Myocyte (in vitro differentiated cells): ENCODE measurements at regions not wholly inside any gene's neighbourhood (a gene's known extent, or its start where the extent isn't known, plus 50 kb on each side); places are given as distances from the start of the nearest gene placed in this dataset.
"Not testable (repeated sequence)": the region's sequence is repeated elsewhere in the genome, so short reads cannot be mapped to it uniquely, and the experiment has no call there.

Experiments
- DNase-seq: peaks from one replicate; pipeline ENCODE4 v3.0.0-alpha.2; 2012; ENCODE audit warnings: low read depth

DNA sequence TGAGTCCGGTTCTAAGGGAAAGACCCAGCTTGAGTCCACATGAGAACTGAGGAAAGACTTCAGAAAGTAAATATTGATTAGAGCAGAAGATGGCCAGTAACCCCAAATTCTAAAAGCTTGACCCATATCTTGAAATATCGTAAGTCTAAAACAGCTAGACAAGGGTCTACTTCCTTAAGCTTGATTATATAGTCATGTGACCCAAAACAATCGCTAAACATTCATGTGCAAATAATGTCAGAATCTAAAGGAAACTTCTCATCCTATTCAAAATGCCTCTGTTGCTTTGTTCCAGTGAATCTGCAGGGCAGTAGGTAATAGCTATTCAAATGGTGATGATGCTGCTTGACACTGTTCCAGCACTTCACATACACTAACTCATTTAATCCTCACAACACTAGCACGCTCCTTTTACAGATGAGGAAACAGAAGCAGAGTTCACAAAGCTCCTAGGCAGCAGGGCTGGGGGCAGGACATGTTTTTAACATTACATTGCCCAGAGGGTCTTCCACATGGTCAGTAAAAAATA is 52.6 kb downstream of the TCF20 start:
- no peak for DNase-seq

DNA sequence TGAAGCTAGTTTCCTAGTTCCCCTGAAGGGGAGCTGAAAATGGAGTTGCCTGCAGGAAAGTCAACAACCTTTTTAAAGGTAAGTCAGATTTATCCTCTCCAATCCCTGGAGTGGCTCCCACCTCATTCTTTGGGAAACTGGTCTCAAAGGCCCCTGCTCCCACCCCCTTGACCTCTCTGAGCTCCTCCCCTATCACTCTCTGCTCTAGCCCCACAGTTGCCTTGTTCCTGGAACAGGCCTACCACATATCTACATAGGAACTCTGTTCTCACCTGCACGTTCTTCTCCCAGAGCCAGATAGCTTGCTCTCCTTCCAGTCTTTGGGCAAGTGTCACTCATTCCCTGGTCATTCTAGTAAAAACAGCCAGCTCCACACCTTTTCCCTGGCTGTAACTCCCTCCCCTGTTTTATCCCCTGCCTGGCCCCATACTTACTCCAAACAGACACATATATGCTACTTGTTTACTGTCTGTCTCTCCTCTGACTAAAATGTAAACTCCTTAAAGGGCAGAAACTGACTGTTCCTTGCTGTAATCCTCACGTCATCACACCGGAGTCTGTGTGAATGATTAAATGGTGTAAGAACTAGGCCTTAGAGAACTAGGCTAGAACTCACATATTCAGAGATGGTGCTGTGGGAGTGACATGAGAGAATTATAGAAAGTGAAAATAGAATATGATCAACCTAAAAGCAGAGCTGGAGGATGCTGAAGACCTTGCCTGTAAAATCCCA is 53.3 kb downstream of the TCF20 start:
- DNase-seq, result no peak

DNA sequence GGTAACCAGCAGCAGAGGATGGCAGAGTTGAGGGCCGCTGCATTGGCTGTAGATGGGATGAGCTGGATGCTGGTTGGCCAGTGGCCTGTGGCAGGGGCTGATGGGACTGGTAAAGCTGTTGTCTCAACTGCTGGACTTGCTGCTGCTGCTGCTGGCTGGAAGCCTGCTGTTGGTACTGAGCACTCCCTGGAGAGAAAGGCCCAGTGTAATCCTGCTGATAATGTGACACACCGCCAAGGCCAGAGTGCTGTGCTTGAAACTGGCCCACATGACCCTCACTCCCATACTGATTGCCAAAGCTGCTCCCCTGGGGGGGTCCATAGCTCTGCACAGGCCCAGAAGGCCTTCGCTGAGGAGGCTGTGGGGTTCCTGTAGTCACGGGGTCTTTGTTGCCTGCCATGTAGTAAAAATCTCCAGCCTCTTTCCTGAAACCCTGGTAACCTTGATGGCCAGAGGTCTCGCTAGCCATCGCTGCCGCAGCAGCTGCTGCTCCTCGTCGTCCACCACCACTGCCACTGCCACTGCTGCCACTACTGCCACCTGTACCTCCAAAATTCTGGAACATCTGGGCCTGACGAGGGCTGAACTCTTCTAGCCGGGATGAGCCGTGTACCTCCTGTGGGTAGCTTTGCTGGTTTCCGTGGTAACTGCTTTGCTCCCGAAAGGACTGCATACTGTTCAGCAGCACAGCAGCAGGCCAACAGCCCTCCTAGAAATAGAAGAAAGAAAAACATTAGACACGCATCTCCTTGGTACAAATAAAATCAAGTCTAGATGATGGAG is 55.6 kb downstream of the TCF20 start:
- DNase-seq, result no peak

DNA sequence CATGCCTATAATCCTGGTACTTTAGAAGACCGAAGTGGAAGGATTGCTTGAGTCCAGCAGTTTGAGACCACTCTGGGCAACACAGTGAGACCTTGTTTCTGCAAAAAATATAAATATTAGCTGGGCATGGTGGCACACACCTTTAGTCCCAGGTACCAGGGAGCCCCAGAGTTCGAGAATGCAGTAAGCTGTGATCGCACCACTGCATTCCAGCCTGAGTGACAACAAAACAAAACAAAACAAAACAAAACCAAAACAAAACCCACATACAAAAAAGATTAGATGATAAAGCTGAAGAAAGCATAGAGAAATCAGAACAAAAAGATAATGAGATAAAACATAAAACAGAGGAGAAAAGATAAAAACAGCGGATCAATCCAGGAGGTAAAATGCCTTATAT is 62.1 kb downstream of the TCF20 start:
- DNase-seq, result no peak

DNA sequence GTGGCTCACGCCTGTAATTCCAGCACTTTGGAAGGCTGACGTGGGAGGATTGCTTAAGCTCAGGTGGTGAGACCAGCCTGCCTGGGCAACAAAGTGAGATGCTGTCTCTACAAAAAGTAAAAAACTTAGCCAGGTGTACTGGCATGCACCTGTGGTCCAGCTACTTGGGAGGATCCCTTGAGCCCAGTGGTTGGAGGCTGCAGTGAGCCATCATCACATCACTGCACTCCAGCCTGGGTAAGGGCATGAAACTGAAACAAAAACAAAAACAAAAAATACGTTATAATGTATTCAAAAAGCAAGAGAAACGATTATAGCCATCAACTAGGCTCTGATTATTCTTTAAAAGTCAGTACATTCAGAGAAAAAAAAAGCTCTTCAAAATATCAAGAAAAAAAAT is 62.5 kb downstream of the TCF20 start:
- DNase-seq, result no peak

DNA sequence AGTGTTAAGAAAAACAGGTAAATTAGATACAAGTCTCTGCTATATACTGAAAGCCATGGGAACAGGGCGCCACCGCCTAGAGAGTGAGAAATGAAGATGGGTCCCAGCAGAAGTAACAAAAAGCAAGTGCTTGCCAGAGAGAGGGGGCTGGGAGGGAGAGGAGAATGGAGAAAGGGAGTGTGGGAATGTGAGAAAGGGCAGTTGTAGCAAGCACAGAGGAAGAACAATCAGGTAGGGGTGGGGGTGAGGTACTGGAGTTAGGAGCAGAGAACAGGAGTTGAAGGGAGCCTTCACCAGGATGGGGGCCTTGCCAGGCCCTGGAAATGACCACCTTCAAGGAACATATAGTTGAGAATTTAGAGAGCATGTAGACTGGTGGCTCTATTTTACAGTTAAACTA is 66.8 kb downstream of the TCF20 start:
- DNase-seq, result no peak

DNA sequence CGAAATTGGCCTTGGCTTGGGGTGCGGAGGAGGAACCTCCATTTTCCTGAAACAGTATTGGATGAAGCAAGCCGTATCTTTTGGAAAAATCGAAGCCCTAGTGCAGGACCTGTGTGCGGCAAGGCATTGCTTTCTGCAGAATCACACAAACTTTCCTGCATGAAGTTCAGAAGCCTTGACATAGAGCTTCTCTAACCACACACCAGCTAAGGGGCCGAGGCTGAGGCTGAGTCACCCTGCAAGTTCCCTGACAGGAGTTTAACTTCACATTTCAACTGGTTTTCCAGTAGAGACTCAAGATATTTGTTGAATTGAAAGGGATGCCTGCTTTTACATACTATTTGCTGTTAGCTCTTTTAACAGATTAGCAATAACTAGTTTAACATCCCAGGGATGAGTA is 67.8 kb downstream of the TCF20 start:
- DNase-seq, result peak; percentile 30

DNA sequence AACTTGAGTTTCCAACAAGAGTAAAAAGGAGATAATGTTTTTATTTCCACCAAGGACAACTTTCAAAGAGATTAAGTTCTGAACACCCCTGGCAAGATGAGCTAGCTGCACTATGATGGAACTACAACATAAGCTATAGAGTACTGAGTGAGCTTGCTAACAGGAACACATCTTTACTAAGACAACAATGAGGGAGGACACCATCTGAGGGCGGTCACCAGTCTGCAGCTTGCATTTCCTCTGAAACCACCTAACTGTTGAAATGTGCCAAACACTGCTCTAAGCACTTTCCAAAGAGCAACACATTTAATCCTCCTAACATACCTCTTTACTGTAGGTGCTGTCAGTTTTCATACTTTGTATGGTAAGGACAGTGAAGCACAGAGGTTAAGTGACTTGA is 68.4 kb downstream of the TCF20 start:
- no peak for DNase-seq

DNA sequence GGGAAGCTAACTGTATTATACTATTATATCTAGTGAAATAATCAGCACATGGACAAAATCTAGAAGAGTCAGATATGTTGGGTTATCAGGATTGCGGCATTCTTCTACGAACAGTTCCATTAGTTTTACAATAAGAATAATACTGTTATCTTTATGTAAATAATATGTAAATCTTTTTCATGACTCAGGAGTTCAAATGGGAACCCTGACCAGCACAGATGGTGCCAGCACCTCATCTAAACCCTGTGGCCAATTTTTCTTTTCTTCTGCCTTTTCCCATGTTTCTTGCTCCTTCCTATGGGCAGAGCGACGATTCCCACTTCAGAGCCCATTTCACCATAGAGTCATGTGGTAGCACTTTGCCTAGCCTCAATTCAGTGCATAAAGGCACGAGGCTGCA is 68.4 kb upstream of the CYP2D6 start:
- DNase-seq, result no peak

DNA sequence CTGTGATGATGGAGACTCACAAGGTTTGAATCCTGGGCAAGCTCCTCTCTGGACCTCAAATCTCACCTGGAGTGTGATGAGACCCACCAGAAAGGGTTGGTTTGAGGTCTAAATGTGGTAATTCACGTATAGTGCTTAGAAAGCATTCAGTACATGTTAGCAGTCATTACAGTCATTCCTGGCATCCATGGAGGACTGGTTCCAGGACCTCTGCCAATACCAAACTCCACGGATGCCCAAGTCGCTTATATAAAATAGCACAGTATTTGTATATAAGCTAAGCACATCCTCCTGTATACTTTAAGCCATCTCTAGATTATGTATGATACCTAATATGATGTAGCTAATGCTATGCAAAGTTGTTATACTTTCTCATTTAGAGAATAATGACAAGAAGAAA is 67.6 kb upstream of the CYP2D6 start:
- no peak for DNase-seq

DNA sequence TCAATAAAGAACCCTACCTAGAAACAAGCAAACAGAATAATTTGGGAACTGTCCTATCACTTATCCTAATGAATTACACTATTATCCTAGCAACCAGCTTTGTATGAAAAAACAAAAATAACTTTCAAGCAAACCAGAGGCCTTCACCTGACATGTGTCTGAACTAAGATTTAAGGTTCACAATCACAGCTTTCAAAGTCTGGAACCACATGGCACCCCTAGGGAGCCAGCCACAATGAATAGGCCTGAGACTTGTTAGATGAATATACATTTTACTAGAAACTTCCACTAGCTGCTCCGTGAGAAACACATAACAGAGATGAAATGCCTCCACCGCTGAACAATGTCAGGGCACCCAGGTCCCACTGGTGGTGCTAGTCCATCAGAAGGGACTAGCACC is 65.8 kb upstream of the CYP2D6 start:
- DNase-seq, result no peak

DNA sequence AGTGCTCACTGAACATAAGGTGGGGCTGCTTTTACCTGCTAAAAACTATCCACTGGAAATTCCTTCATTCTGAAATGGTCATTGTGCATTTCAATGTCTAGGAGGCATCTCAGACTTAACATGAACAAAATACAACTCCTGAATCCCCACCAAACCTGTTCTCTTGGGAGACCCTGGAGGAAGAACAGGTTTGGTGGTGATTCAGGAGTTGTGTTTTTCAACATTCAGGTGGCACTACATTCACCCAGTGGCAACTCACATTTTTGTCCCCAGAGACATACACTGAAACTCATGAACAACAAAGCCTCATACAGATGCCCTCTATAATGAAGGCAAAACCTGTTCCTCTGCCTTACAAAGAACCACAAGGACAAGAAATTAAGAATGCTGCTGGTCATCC is 64.3 kb upstream of the CYP2D6 start:
- no peak for DNase-seq

DNA sequence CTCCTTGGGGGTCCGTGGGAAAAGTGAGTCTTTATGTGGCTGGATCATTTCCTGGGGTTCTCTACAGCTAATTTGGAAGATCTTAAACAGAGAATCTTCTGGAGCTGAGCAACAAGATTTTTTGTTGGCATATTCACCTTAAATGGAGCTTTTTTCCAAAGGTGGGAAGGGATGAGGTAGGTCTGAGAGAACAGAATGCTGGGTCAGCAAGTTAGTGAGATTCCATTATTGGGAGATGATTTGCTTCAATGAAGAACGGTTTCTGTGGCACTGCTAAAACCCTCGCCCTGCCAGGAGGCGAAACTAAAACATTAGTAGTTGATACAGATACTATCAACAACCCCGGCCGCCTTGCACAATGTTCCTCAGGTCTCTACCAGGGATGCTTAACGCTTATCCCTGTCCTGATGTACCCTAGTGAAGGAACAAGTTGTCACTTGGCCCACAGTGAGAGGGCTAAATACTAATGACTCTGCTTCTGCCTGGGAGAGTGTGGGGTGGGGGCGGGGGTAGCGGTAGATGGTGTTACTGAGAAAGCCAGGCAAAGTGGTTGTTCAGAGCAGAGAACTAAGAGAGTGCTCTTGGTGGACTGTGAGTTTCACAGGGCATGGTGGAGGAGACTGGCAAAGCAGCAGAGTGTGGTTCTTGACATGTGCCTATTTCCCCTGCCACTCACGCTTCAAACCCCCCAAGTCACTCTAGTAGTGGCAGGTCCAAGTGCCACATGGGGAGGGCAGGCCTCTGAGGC is 63.7 kb upstream of the CYP2D6 start:
- DNase-seq, result no peak

DNA sequence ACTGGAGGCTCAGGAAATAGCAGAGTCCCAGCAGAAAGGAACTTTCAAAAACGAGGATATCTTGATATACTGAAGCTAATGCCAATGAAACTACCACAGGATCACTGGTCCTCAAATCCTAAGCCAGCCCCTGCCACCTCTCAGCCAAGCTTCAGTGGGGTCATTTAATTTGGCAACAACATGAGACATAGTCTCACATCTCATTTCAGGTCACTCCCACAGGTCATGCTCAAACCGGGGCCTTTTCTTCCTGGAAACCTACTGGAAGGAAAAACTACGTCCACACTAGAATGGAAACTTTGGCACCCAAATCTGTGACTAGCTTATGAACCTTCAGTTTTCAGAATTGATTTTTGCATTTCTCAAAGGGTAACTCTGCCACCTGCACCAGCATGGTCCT is 61.9 kb upstream of the CYP2D6 start:
- no peak for DNase-seq

DNA sequence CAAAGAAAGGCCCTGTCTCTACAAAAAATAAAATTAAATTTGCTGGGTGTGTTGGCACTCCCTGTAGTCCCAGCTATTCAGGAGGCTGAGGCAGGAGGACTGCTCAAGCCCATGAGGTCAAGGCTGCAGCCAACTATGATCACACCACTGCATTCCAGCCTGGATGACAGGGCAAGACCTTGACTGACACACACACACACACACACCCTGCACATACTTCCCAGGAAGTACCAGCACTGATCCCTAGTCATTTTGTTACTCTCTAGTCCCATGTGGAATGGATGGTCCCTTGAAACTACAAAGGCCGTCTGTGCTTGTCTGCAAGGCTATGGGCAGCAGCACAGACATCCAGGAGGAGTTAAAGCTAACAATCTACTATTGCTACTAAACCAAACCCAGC is 59.7 kb upstream of the CYP2D6 start:
- no peak for DNase-seq

DNA sequence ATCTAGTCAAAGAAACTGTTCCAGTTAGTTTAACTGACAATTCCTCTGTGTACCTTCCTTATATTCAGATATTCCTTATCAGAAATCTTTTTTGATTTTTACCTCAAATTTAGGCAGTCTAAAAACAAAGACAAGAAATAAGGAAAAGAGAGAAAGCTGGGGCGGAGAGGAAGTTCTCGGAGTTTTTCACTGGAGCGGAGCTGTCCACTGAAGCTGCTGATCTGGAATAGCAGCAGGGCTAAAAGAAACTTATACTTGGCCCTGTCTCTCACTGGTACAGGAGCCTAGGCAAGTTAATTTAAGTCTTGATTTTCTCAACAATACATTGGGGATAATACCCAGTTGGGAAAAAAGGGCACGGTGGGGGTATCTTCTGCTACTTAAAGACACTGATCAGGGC is 59.2 kb upstream of the CYP2D6 start:
- DNase-seq, result no peak

DNA sequence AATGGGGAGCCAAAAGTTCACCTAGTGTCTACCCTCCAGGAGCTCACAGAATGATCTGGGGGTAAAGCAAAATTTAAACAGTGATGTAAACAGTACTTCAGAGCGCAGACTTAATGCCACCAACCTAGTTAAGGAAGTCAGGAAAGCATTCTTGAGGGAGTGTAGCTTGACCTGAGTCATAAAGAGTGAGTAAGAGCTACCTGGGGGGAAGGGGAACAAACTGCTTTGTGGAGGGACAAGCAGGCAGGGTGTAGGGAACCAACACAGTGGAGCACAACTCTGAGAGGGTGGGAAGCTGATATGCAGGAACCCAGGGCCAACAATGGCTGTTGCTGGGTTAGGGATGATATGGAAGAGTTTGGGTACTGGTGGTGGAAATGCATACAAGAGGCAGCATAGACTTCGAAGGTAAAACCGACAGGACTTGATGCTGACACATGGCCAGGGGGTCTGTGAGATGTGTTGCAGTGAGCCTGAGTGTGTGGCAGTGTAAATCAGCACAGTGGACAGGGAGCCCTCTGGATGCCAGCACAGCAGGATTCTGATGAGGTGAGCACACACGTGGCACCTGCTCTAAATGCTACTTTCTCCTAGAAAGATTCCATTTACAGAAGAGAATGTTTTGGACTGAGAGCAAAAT is 58.3 kb upstream of the CYP2D6 start:
- DNase-seq, result no peak

DNA sequence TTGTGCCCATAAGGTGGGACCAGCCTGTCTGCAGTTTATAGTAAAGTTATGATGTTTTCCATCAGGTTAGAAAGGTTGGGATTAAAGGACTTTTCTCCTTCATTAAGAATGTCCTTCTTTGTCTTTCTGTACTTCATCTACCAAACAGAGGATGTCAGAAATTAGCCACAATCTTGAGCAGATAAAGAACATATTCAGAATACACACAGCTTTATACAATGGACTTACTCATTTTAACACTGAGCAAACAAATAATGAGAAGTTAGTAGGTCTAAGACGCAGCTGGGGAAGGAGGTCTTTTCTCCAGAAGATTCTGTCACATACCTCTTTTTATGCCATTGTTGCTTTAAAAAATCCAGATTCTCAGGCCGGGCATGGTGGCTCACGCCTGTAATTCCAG is 57.0 kb upstream of the CYP2D6 start:
- no peak for DNase-seq

DNA sequence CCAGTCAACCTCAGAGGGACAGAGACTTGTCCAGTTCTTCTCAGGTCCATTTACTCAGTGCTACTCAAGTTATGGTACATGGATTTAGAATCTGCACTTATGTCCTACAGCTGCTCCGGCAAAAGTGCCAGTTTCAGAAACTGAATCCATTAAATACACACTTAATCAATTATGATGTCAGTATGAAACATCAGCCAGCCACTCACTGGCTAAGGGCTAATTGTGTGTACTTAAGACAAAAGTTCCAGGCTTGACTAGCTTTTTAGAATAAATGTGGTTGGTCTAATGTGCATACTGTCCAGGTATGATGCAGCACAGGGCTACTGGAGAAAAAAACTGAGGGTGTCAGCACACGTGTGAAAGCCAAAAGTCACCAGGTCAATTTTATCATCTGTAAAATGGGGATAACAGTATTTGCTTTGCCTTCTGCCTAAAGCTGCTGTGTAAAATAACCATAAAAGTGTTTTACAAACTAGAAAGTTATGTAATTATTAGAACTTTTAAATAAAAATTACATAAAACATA is 55.4 kb upstream of the CYP2D6 start:
- DNase-seq, result no peak

DNA sequence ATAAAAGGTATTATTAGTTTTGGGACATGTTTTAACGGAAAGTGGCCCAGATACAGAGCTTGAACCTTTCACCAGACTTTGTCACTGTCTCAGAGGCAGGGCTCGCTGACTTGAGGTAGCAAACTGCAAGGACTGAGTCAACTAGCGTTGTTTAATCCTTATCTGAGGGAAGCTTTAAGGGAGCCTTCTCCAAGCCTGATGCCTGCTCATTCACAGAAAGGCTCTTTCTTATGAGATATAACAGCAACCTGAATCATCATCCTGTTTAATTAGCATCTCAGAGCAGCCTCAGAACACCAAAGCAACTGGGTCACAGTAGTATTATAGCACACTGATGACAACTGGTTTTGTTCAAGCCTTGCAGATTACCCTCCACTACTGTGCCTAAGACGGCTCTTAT is 54.2 kb upstream of the CYP2D6 start:
- DNase-seq, result no peak

DNA sequence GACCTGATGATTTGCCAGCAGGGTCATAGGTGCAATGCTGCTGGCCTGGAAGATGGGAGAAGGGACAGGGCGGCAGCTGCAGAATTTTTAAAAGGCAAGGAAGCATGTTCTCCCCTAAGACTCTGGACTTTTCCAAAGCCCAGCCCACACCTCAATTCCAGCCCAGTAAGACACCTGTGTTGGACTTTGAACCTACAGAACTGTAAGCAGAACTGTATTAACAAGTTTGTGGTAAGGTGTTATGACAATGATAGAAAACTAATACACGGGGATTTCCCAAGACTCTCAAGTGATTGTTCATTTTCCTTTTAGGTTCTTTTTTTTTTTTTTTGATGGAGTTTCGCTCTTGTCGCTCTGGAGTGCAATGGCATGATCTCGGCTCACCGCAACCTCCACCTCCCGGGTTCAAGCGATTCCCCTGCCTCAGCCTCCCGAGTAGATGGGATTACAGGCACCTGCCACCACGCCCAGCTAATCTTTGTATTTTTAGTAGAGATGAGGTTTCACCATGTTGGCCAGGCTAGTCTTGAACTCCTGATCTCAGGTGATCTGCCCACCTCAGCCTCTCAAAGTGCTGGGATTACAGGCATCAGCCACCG is 53.0 kb upstream of the CYP2D6 start:
- not testable (repeated sequence) for DNase-seq
